ENCODE measurements at regions not wholly inside any gene's neighbourhood (a gene's known extent, or its start where the extent isn't known, plus 50 kb on each side); places are given as distances from the start of the nearest gene placed in this dataset.

- Mint-ChIP-seq H3K27ac (no peak overlapping the region), H3K36me3 (no peaks in the 10 kb centered on the region), H3K4me3 (no peak overlapping the region), H3K27me3 (no peaks in the 10 kb centered on the region), H3K4me1 (no peaks in the 10 kb centered on the region), H3K9me3 (peaks cover 0 to 5% (median 0%) of the 10 kb centered on the region in 7 donors)
- DNase-seq (no peak), ATAC-seq (ENCODE audit: low read depth in 2 of 2) (no peak)
Observed at GRCh38 chr1:164040754-164041153, 518.2 kb upstream of the PBX1 start.

- H3K4me3 Mint-ChIP-seq = no peak overlapping the region
- no peaks in the 10 kb centered on the region for H3K4me1 Mint-ChIP-seq
- no peak overlapping the region for H3K27ac Mint-ChIP-seq
- no peaks in the 10 kb centered on the region for H3K36me3 Mint-ChIP-seq
- H3K27me3 Mint-ChIP-seq = no peaks in the 10 kb centered on the region
- peaks cover 0 to 8% (median 0%) of the 10 kb centered on the region in 7 donors for H3K9me3 Mint-ChIP-seq
- ATAC-seq (ENCODE audit: low read depth in 2 of 2) (no peak), DNase-seq (no peak)
Observed at GRCh38 chr1:164051782-164052181, 507.2 kb upstream of the PBX1 start.

- DNase-seq (no peak), ATAC-seq (ENCODE audit: low read depth in 2 of 2) (no peak)
- Mint-ChIP-seq H3K4me3 (no peak overlapping the region), H3K4me1 (no peaks in the 10 kb centered on the region), H3K27ac (no peak overlapping the region), H3K36me3 (no peaks in the 10 kb centered on the region), H3K27me3 (no peaks in the 10 kb centered on the region), H3K9me3 (peaks cover 0 to 8% (median 0%) of the 10 kb centered on the region in 7 donors)
Observed at GRCh38 chr1:164054331-164054730, 504.7 kb upstream of the PBX1 start.

- Mint-ChIP-seq H3K27me3 (no peaks in the 10 kb centered on the region), H3K36me3 (no peaks in the 10 kb centered on the region), H3K27ac (no peak overlapping the region), H3K9me3 (peaks cover 0 to 7% (median 4%) of the 10 kb centered on the region in 7 donors), H3K4me1 (no peaks in the 10 kb centered on the region), H3K4me3 (no peak overlapping the region)
- no peak for ATAC-seq (ENCODE audit: low read depth in 2 of 2)
- no peak for DNase-seq
Observed at GRCh38 chr1:164058198-164058597, 500.8 kb upstream of the PBX1 start.

- Mint-ChIP-seq H3K4me3 (no peak overlapping the region), H3K36me3 (no peaks in the 10 kb centered on the region), H3K27me3 (no peaks in the 10 kb centered on the region), H3K4me1 (no peaks in the 10 kb centered on the region), H3K9me3 (peaks cover 0 to 6% (median 4%) of the 10 kb centered on the region in 7 donors), H3K27ac (no peak overlapping the region)
- DNase-seq (no peak), ATAC-seq (ENCODE audit: low read depth in 2 of 2) (no peak)
Observed at GRCh38 chr1:164061528-164061927, 497.5 kb upstream of the PBX1 start.

GRCh38 chr1:164064501-164064900, 494.5 kb upstream of the PBX1 start:
- no peak for DNase-seq
- no peaks in the 10 kb centered on the region for H3K4me1 Mint-ChIP-seq
- no peaks in the 10 kb centered on the region for H3K36me3 Mint-ChIP-seq
- ATAC-seq (ENCODE audit: low read depth in 2 of 2) = no peak
- no peak overlapping the region for H3K27ac Mint-ChIP-seq
- H3K9me3 Mint-ChIP-seq = peaks cover 0 to 15% (median 9%) of the 10 kb centered on the region in 7 donors
- H3K27me3 Mint-ChIP-seq = no peaks in the 10 kb centered on the region
- H3K4me3 Mint-ChIP-seq = no peak overlapping the region

GRCh38 chr1:164071288-164071687, 487.7 kb upstream of the PBX1 start:
- no peak overlapping the region for H3K4me3 Mint-ChIP-seq
- no peaks in the 10 kb centered on the region for H3K27me3 Mint-ChIP-seq
- H3K27ac Mint-ChIP-seq = no peak overlapping the region
- H3K4me1 Mint-ChIP-seq = no peaks in the 10 kb centered on the region
- no peak for DNase-seq
- H3K36me3 Mint-ChIP-seq = peaks cover 0 to 8% of the 10 kb centered on the region in 2 donors
- peaks cover 11 to 46% (median 21%) of the 10 kb centered on the region in 7 donors for H3K9me3 Mint-ChIP-seq
- ATAC-seq (ENCODE audit: low read depth in 2 of 2) = no peak

GRCh38 chr1:164086832-164087231, 472.2 kb upstream of the PBX1 start:
- DNase-seq (no peak), ATAC-seq (ENCODE audit: low read depth in 2 of 2) (no peak)
- no peaks in the 10 kb centered on the region for H3K27me3 Mint-ChIP-seq
- no peaks in the 10 kb centered on the region for H3K4me1 Mint-ChIP-seq
- no peaks in the 10 kb centered on the region for H3K36me3 Mint-ChIP-seq
- no peak overlapping the region for H3K4me3 Mint-ChIP-seq
- H3K27ac Mint-ChIP-seq = no peak overlapping the region
- H3K9me3 Mint-ChIP-seq = peaks cover 0 to 10% (median 5%) of the 10 kb centered on the region in 7 donors

- no peak for ATAC-seq (ENCODE audit: low read depth in 2 of 2)
- Mint-ChIP-seq H3K4me1 (no peaks in the 10 kb centered on the region), H3K9me3 (peaks cover 1 to 12% (median 5%) of the 10 kb centered on the region in 7 donors), H3K4me3 (no peak overlapping the region), H3K27ac (no peak overlapping the region), H3K27me3 (no peaks in the 10 kb centered on the region), H3K36me3 (no peaks in the 10 kb centered on the region)
- DNase-seq = no peak
Observed at GRCh38 chr1:164087906-164088453, 471.0 kb upstream of the PBX1 start.

- H3K36me3 Mint-ChIP-seq = no peaks in the 10 kb centered on the region
- no peak for ATAC-seq (ENCODE audit: low read depth in 2 of 2)
- no peaks in the 10 kb centered on the region for H3K4me1 Mint-ChIP-seq
- H3K27ac Mint-ChIP-seq = no peak overlapping the region
- no peaks in the 10 kb centered on the region for H3K27me3 Mint-ChIP-seq
- peaks cover 0 to 19% (median 11%) of the 10 kb centered on the region in 7 donors for H3K9me3 Mint-ChIP-seq
- DNase-seq = no peak
- H3K4me3 Mint-ChIP-seq = no peak overlapping the region
Observed at GRCh38 chr1:164092603-164093353, 466.2 kb upstream of the PBX1 start.

GRCh38 chr1:164093543-164093942, 465.4 kb upstream of the PBX1 start:
- no peak overlapping the region for H3K4me3 Mint-ChIP-seq
- no peak for ATAC-seq (ENCODE audit: low read depth in 2 of 2)

GRCh38 chr1:164101802-164102201, 457.2 kb upstream of the PBX1 start:
- no peaks in the 10 kb centered on the region for H3K27me3 Mint-ChIP-seq
- ATAC-seq (ENCODE audit: low read depth in 2 of 2) (no peak), DNase-seq (no peak)
- H3K27ac Mint-ChIP-seq = no peak overlapping the region
- no peaks in the 10 kb centered on the region for H3K4me1 Mint-ChIP-seq
- no peak overlapping the region for H3K4me3 Mint-ChIP-seq
- peaks cover 0 to 12% (median 0%) of the 10 kb centered on the region in 7 donors for H3K9me3 Mint-ChIP-seq
- H3K36me3 Mint-ChIP-seq = no peaks in the 10 kb centered on the region

More at GRCh38 chr1:164093543-164093942, 465.4 kb upstream of the PBX1 start:
- H3K27me3 Mint-ChIP-seq = no peaks in the 10 kb centered on the region
- H3K27ac Mint-ChIP-seq = no peak overlapping the region
- DNase-seq = no peak
- no peaks in the 10 kb centered on the region for H3K4me1 Mint-ChIP-seq
- H3K9me3 Mint-ChIP-seq = peaks cover 0 to 19% (median 11%) of the 10 kb centered on the region in 7 donors
- no peaks in the 10 kb centered on the region for H3K36me3 Mint-ChIP-seq

- DNase-seq = no peak
- Mint-ChIP-seq H3K9me3 (peaks cover 0 to 8% (median 3%) of the 10 kb centered on the region in 7 donors), H3K27me3 (no peaks in the 10 kb centered on the region), H3K4me1 (no peaks in the 10 kb centered on the region), H3K4me3 (no peak overlapping the region), H3K36me3 (no peaks in the 10 kb centered on the region), H3K27ac (no peak overlapping the region)
- ATAC-seq (ENCODE audit: low read depth in 2 of 2) = no peak
Observed at GRCh38 chr1:164131949-164132348, 427.0 kb upstream of the PBX1 start.

GRCh38 chr1:164137273-164137925, 421.6 kb upstream of the PBX1 start:
- ATAC-seq (ENCODE audit: low read depth in 2 of 2) = no peak
- Mint-ChIP-seq H3K27me3 (no peaks in the 10 kb centered on the region), H3K4me1 (no peaks in the 10 kb centered on the region), H3K4me3 (no peak overlapping the region), H3K36me3 (no peaks in the 10 kb centered on the region), H3K27ac (no peak overlapping the region), H3K9me3 (peaks cover 0 to 4% (median 0%) of the 10 kb centered on the region in 7 donors)
- DNase-seq = no peak

All from naive B cell (primary cell).